Vagina (tissue), 2 donors: ENCODE measurements at regions not wholly inside any gene's neighbourhood (a gene's known extent, or its start where the extent isn't known, plus 50 kb on each side); places are given as distances from the start of the nearest gene placed in this dataset.

Source experiments
- CTCF ChIP-seq, 3 experiments: fragments of 450-650 bp in 2 of 3; fragments of 200-600 bp in 1 of 3; sonication (generic) in 1 of 3; IDR thresholded peaks; one replicate each; pipeline ENCODE4 v1.5.1; 2017 to 2019; ENCODE audit warnings: antibody characterized with exemption in 3 of 3, mild to moderate bottlenecking in 2 of 3, moderate library complexity in 2 of 3
- POLR2A ChIP-seq, 2 donors: fragments of 450-650 bp; IDR thresholded peaks; one replicate each; pipeline ENCODE4 v1.6.1; 2017; ENCODE audit warnings: antibody characterized with exemption in 2 of 2, mild to moderate bottlenecking in 2 of 2, moderate library complexity in 2 of 2

- no peak for TF ChIP-seq CTCF (IDR thresholded peaks at IDR 0.05)
- no peak for TF ChIP-seq POLR2A (IDR thresholded peaks at IDR 0.05)
Observed at GRCh38 chr3:35537265-35537664, 102.1 kb upstream of the ARPP21 start.
